Daoy (cell line): ENCODE measurements at regions not wholly inside any gene's neighbourhood (a gene's known extent, or its start where the extent isn't known, plus 50 kb on each side); places are given as distances from the start of the nearest gene placed in this dataset.
"Not testable (repeated sequence)": the region's sequence is repeated elsewhere in the genome, so short reads cannot be mapped to it uniquely, and the experiment has no call there.

Source experiments
- DNase-seq: peaks from one replicate; pipeline ENCODE4 v3.0.0-alpha.2; 2015; ENCODE audit warnings: low read depth

GRCh38 chr5:42242210-42242609 lies 181.0 kb upstream of the GHR start:
- no peak for DNase-seq

- no peak for DNase-seq
These were observed 180.3 kb upstream of the GHR start for GRCh38 chr5:42242881-42243485.

- no peak for DNase-seq
These were observed 170.9 kb upstream of the GHR start for GRCh38 chr5:42252306-42252705.

GRCh38 chr5:42259914-42260313 lies 163.3 kb upstream of the GHR start:
- not testable (repeated sequence) for DNase-seq

- no peak for DNase-seq
These were observed 156.1 kb upstream of the GHR start for GRCh38 chr5:42267091-42267490.

GRCh38 chr5:42268170-42268569 lies 155.1 kb upstream of the GHR start:
- DNase-seq, result not testable (repeated sequence)

- DNase-seq, result no peak
These were observed 154.6 kb upstream of the GHR start for GRCh38 chr5:42268630-42269029.

GRCh38 chr5:42270771-42271170 lies 152.5 kb upstream of the GHR start:
- no peak for DNase-seq

- DNase-seq, result no peak
These were observed 148.3 kb upstream of the GHR start for GRCh38 chr5:42274913-42275312.

- DNase-seq, result no peak
These were observed 145.9 kb upstream of the GHR start for GRCh38 chr5:42277293-42277692.

GRCh38 chr5:42284584-42284983 lies 138.7 kb upstream of the GHR start:
- no peak for DNase-seq

GRCh38 chr5:42285230-42285629 lies 138.0 kb upstream of the GHR start:
- DNase-seq, result no peak

GRCh38 chr5:42300496-42300895 lies 122.7 kb upstream of the GHR start:
- no peak for DNase-seq

- no peak for DNase-seq
These were observed 121.9 kb upstream of the GHR start for GRCh38 chr5:42301349-42301748.

- DNase-seq, result no peak
These were observed 121.1 kb upstream of the GHR start for GRCh38 chr5:42302186-42302585.

- no peak for DNase-seq
These were observed 117.0 kb upstream of the GHR start for GRCh38 chr5:42306287-42306686.

GRCh38 chr5:42309865-42310264 lies 113.4 kb upstream of the GHR start:
- no peak for DNase-seq

- DNase-seq, result no peak
These were observed 108.0 kb upstream of the GHR start for GRCh38 chr5:42315214-42315613.

GRCh38 chr5:42317575-42317974 lies 105.7 kb upstream of the GHR start:
- no peak for DNase-seq

- DNase-seq, result not testable (repeated sequence)
These were observed 103.7 kb upstream of the GHR start for GRCh38 chr5:42319546-42319945.

GRCh38 chr5:42321785-42322184 lies 101.5 kb upstream of the GHR start:
- DNase-seq, result no peak

- no peak for DNase-seq
These were observed 86.1 kb upstream of the GHR start for GRCh38 chr5:42337143-42337542.

- no peak for DNase-seq
These were observed 85.6 kb upstream of the GHR start for GRCh38 chr5:42337607-42338006.

GRCh38 chr5:42338136-42338535 lies 85.1 kb upstream of the GHR start:
- no peak for DNase-seq
